ENCODE measurements at regions not wholly inside any gene's neighbourhood (a gene's known extent, or its start where the extent isn't known, plus 50 kb on each side); places are given as distances from the start of the nearest gene placed in this dataset.
"Not testable (repeated sequence)": the region's sequence is repeated elsewhere in the genome, so short reads cannot be mapped to it uniquely, and the experiment has no call there.

DNA sequence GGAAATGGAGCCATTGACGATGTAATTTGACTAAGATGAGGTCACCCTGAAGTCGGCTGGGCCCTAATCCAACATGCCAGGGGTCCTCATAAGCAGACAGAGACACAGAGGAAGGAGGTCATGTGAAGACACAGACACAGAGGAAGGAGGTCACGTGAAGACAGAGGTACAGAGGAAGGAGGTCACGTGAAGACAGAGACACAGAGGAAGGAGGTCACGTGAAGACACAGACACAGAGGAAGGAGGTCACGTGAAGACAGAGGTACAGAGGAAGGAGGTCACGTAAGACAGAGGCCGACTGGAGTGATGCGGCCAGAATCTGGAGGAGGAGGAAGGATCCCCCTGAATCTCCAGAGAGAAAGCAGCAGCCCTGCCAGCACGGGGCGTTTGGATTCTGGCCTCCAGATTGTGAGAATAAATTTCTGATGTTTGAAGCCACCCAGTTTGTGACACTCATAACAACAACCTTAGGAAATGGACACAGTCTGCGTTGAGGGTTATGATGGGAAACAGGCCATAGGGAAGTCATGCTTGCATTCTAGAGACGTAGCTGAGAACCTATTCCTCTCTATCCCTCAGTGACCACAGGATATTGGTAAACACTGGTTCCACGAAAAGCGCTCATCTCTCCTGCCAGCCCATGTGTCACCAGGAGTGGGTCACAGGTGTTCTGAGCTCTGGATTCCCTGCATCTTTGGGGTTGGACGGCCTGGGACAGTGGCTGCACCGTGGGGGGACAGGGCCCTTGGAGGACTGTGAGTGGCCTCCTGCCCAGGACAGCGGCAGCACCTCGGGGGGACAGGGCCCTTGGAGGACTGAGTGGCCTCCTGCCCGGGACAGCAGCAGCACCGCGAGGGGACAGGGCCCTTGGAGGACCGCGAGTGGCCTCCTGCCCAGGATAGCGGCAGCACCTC, 108.5 kb downstream of the SOX1 start:
- no peak overlapping the region for H3K4me3 ChIP-seq
- TF ChIP-seq POLR2A (IDR thresholded peaks at IDR 0.05; ENCODE audit: low read depth) (no peak), EP300 (IDR thresholded peaks at IDR 0.05) (no peak), POLR2AphosphoS5 (IDR thresholded peaks at IDR 0.05) (no peak)
- TF ChIP-seq, protein P1, sequence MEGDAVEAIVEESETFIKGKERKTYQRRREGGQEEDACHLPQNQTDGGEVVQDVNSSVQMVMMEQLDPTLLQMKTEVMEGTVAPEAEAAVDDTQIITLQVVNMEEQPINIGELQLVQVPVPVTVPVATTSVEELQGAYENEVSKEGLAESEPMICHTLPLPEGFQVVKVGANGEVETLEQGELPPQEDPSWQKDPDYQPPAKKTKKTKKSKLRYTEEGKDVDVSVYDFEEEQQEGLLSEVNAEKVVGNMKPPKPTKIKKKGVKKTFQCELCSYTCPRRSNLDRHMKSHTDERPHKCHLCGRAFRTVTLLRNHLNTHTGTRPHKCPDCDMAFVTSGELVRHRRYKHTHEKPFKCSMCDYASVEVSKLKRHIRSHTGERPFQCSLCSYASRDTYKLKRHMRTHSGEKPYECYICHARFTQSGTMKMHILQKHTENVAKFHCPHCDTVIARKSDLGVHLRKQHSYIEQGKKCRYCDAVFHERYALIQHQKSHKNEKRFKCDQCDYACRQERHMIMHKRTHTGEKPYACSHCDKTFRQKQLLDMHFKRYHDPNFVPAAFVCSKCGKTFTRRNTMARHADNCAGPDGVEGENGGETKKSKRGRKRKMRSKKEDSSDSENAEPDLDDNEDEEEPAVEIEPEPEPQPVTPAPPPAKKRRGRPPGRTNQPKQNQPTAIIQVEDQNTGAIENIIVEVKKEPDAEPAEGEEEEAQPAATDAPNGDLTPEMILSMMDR (IDR thresholded peaks at IDR 0.05), result no peak
- H3K27ac ChIP-seq (replicated peaks in 1 of 4), result no peak overlapping the region
- 89% methylated on average over 23 of the region's 25 CpGs for WGBS
- H3K9me3 ChIP-seq, result peaks cover 0 to 19% (median 4%) of the 10 kb centered on the region in 4 donors
- H3K27me3 ChIP-seq, result peaks cover 0 to 44% (median 0%) of the 10 kb centered on the region in 4 donors
- H3K4me1 ChIP-seq, result peaks cover 0 to 9% (median 7%) of the 10 kb centered on the region in 4 donors
- no peak for DNase-seq (ENCODE audit: extremely low spot score)
- intact Hi-C loops (cut with DNase I), result no loop called here
- H3K36me3 ChIP-seq, result no peaks in the 10 kb centered on the region

GRCh38 chr13:112176141-112177119, 109.5 kb downstream of the SOX1 start:
- H3K36me3 ChIP-seq; DNase-seq (ENCODE audit: extremely low spot score); H3K4me1 ChIP-seq; intact Hi-C loops (cut with DNase I); H3K27ac ChIP-seq (replicated peaks in 1 of 4); H3K4me3 ChIP-seq: not testable (repeated sequence)
- WGBS, result 85% methylated on average over 16 of the region's 34 CpGs
- H3K27me3 ChIP-seq, result peaks cover 0 to 41% (median 0%) of the 10 kb centered on the region in 4 donors
- peaks cover 0 to 19% (median 4%) of the 10 kb centered on the region in 4 donors for H3K9me3 ChIP-seq

- no peak for DNase-seq (ENCODE audit: extremely low spot score)
- Histone ChIP-seq H3K27me3 (peaks cover 0 to 36% (median 0%) of the 10 kb centered on the region in 4 donors), H3K4me3 (no peak overlapping the region), H3K9me3 (peaks cover 0 to 19% (median 4%) of the 10 kb centered on the region in 4 donors), H3K36me3 (no peaks in the 10 kb centered on the region), H3K27ac (replicated peaks in 1 of 4) (no peak overlapping the region), H3K4me1 (peaks cover 0 to 9% (median 7%) of the 10 kb centered on the region in 4 donors)
- no peak for TF ChIP-seq POLR2A (IDR thresholded peaks at IDR 0.05; ENCODE audit: low read depth)
- TF ChIP-seq, protein P1 (IDR thresholded peaks at IDR 0.05), result no peak
- TF ChIP-seq EP300 (IDR thresholded peaks at IDR 0.05), result no peak
- TF ChIP-seq POLR2AphosphoS5 (IDR thresholded peaks at IDR 0.05), result no peak
- intact Hi-C loops (cut with DNase I), result no loop called here
- WGBS, result 54% methylated on average over 12 of the region's 12 CpGs
Measured at GRCh38 chr13:112177450-112178288, 110.7 kb downstream of the SOX1 start.

- Histone ChIP-seq H3K4me3 (no peak overlapping the region), H3K4me1 (peaks cover 0 to 9% (median 7%) of the 10 kb centered on the region in 4 donors), H3K36me3 (no peaks in the 10 kb centered on the region), H3K27me3 (peaks cover 0 to 35% (median 0%) of the 10 kb centered on the region in 4 donors), H3K9me3 (peaks cover 0 to 10% (median 4%) of the 10 kb centered on the region in 4 donors), H3K27ac (replicated peaks in 1 of 4) (no peak overlapping the region)
- TF ChIP-seq, protein P1 (IDR thresholded peaks at IDR 0.05), result no peak
- TF ChIP-seq POLR2A (IDR thresholded peaks at IDR 0.05; ENCODE audit: low read depth) (no peak), EP300 (IDR thresholded peaks at IDR 0.05) (no peak), POLR2AphosphoS5 (IDR thresholded peaks at IDR 0.05) (no peak)
- WGBS, result 88% methylated on average over 4 of the region's 5 CpGs
- intact Hi-C loops (cut with DNase I), result no loop called here
- no peak for DNase-seq (ENCODE audit: extremely low spot score)
Measured at GRCh38 chr13:112178769-112179168, 111.8 kb downstream of the SOX1 start.

All from esophagus muscularis mucosa (tissue), 4 donors.